OCI-M1 (cell line): ENCODE measurements at regions not wholly inside any gene's neighbourhood (a gene's known extent, or its start where the extent isn't known, plus 50 kb on each side); places are given as distances from the start of the nearest gene placed in this dataset.
"Not testable (repeated sequence)": the region's sequence is repeated elsewhere in the genome, so short reads cannot be mapped to it uniquely, and the experiment has no call there.

ENCODE experiments used
- DNase-seq: peaks from one replicate; lab custom pipeline; 2025; lab: John Stamatoyannopoulos, UW

DNA sequence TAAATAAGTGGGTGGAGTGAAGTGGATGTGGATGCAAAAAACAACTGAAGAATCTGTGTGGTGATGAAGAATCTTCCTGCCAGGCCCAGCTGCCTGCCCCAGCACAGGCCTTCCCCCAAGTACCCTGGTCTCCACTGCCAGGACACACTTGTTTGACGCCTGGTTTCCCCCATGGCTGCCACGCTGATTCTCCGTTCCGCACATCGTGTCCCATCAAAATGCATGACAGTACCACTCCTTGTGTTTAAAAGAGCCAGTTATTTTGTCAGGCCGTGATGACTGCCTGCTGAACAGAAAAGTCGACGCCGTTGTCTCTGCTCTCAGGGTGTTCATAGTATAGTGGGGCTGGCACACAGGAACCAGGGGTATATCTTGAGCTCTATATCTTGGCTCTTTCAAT, 50.3 kb upstream of the KYNU start:
- DNase-seq: no peak

DNA sequence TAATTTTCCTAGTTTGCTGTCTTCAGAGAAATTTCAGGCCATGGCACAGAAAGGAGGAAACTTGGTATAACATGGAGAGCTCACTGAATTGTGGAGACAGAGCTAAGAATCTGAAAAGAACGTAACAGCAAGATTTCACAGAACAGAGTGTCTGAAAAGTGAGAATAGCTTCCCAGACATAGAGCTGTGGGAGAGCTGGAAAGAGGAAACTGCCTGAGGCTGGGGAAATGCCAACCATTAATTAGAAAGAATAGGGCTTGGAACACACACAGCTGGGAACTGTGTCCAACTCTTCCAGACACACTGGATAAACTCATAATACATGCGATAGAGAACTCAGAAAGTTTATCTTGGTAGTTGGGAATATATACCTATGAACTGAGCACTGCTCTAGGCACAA, 51.6 kb upstream of the KYNU start:
- no peak for DNase-seq

GRCh38 chr2:142824756-142825155, 52.7 kb upstream of the KYNU start:
- no peak for DNase-seq

- DNase-seq: no peak
Observed at GRCh38 chr2:142822190-142822589, 55.3 kb upstream of the KYNU start.

DNA sequence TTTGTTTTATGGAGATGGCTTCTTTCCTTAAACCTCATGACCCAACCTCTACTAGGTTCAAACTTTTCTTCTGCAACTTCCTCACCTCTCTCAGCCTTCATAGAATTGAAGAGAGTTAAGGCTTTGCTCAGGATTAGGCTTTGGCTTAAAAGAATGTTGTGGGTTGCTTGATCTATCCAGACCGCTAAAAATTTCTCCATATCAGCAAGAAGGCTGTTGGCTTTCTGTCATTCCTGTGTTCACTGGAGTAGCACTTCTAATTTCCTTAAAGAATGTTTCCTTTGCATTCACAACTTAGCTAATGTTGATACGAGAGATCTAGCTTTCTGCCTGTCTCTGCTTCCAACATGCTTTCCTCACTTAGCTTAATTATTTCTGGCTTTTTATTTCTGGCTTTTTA, 58.1 kb upstream of the KYNU start:
- no peak for DNase-seq

DNA sequence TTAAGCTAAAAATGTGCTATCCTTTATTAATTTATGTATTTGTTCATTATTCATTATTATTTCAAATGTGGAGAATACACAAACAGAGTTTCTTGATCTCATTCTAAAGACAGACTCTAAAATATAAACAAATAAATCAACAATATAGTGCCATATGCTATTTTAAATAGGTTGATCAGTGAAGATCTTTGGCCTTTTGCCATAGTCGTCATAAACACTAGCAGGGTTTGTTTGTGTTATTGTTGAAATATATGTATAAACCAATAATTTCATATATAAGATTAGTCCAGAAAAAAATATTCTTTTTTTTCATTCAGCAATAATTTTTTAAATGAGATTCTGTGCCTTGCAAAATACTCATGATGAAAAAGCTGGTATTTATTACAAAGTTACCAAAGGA, 62.1 kb upstream of the KYNU start:
- no peak for DNase-seq

- no peak for DNase-seq
Observed at GRCh38 chr2:142813830-142814829, 63.3 kb upstream of the KYNU start.

DNA sequence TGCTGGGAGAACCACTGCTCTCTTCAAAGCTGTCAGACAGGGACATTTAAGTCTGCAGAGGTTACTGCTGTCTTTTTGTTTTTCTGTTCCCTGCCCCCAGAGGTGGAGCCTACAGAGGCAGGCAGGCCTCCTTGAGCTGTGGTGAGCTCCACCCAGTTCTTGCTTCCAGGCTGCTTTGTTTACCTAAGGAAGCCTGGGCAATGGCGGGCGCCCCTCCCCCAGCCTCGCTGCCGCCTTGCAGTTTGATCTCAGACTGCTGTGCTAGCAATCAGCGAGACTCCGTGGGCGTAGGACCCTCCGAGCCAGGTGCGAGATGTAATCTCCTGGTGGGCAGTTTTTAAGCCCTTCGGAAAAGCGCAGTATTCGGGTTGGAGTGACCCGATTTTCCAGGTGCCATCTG, 65.8 kb upstream of the KYNU start:
- DNase-seq: not testable (repeated sequence)

DNA sequence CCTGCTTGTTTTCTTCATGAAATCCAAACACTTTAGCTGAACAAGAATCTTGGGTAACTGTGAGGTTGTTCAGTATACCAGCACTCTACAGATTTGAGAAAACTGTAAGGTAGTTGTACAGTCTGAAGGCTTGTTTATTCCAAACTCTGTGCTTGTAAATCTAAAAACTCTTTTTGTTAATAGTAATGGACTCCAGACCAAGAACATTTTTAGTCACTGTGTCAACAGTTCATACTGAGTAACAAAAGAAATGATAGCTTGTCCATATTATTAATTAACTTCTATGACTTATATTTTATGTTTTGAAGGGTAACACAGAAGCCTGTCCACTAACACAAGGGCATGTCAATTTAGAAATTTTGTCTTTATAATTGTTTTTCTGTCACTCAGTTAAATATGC, 72.2 kb upstream of the KYNU start:
- DNase-seq: no peak

- no peak for DNase-seq
Observed at GRCh38 chr2:142803158-142803557, 74.3 kb upstream of the KYNU start.

- DNase-seq: no peak
Observed at GRCh38 chr2:142796588-142796987, 80.9 kb upstream of the KYNU start.

DNA sequence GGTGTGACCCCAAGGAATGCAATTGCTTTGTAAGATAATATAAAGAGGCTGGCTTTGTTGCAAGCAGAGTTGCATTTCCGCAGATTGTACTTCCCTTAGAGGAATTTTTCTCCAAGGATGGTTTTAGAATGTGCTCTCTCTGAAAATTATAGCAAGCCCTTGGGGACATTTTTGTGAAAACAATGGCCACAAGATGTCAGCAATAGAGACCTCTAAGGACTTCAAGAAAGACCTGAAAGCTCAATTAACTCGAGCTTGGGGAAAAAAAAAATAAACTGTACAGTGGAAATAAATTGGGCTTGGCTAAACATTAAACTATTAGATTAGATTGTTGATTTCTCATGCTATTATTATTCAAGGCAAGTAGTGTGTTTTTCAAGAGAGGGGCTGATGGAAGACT, 81.3 kb upstream of the KYNU start:
- peak; percentile 20 for DNase-seq

DNA sequence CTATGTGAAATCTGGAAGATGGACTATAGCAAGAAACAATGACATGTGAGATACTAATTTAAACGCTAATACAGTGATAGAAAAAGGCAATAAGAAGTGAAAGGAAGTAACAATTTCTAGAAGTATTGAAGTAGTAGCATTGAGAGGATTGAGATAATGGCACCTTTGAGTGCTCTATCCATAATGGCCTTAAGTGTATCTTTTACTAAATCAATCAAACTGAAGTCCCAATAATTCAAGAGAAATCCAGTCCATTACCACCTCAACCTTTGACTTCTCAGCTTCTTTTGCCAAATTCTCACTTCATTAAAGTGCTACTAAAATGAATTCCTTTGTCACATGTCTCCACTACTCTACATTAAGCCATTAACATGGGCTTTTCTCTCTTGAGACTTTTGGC, 82.6 kb upstream of the KYNU start:
- no peak for DNase-seq

DNA sequence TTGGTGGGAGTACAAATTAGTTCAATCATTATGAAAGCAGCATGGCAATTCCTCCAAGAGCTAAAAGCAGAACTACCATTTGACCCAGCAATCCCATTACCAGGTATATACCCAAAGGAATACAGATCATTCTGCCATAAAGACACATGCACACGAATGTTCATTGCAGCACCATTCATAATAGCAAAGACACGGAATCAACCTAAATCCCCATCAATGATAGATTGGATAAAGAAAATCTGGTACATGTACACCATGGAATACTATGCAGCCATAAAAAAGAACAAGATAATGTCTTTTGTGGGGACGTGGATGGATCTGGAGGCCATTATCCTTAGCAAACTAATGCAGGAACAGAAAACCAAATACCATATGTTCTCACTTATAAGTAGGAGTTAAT, 85.1 kb upstream of the KYNU start:
- not testable (repeated sequence) for DNase-seq

- DNase-seq: peak; percentile 54
Observed at GRCh38 chr2:142791335-142791734, 86.1 kb upstream of the KYNU start.

DNA sequence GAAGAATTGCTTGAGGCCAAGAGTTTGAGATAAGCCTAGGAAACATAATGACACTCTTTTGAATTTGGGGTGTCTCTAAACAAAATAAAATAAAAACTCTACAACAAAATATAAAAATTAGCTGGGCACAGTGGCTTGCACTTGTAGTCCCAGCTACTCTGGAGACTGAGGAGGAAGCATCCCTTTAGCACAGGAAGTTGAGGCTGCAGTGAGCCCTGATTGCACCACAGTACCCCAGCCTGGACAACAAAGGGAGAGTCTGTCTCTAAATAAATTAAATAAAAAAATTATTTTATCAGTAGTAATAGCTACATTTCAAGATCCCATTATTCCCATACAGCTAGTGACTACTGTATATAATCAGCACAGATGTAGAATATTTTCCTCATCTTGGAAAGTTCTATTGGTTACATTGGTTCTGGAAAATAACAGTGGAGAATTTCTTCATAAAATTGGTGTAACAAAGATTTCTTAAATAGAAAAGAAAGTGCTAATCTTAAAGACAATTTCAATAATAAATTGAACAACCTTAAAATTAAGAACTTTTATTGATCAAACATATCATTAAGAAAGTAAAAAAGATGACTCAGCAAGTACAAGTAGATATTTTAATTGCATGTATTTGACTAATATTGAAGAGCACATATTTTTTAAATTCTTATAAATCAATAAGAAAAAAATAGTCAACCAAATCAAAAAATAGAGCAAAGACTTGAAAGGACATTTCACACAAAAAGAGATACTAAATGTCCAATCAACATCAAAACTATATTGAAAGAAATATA, 90.4 kb upstream of the KYNU start:
- DNase-seq: no peak

DNA sequence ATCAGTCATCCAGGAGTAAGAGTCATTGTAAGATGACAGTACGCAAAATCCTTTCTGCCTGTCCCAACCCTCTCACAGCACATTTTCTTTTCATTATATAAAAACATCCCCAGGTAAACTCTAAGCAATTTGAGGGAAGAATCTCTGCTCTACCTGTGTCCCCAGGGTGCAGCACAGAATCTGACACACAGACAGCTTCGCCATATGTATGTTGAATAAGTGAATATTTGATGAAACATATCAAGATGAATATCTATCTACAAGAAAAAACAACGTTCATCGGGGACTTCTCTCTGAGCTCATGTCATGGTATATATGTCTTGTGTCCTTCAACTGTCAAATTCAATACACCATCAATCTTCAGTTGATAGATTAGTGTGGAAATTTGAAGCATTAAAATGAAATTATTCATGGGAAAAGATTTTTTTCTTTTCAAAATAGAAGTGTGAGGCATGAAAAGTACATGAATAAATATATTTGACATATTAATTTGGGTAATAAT, 94.5 kb upstream of the KYNU start:
- DNase-seq: no peak

DNA sequence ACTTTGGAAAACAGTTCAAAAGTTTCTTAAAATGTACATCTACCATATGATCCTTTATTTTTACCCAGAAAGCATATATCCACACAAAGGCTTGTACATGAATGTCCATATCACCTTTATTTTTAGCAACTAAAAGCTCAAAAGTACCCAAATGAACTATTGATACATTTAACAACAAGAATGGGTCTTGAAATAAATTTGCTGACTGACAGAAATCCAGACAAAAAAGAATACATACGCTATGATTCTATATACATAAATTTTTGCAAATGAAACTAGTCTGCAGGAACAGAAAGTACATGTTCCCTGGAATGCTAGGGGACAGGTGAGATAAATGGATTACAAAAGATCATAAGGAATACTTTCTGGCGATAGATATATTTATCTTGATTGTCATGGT, 96.3 kb upstream of the KYNU start:
- DNase-seq: no peak

DNA sequence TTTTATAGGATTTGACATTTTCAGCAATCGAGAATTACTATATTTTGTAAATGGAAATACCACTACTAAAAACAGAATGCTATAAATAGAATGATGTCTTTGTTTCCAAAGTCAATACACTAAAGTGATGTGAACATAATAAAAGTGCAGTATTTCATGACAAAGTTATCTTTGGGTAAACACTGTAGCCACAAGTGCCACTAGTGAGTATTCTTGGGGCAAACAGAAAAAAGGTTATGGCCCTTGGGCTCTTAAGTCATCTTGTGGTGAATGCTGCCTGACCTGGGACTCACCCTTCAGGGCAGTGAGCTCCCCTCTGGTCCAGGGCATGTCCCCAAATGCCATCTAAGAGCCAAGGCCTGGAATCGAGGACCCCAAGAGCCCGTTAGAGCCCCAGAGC, 99.2 kb upstream of the KYNU start:
- DNase-seq: no peak

DNA sequence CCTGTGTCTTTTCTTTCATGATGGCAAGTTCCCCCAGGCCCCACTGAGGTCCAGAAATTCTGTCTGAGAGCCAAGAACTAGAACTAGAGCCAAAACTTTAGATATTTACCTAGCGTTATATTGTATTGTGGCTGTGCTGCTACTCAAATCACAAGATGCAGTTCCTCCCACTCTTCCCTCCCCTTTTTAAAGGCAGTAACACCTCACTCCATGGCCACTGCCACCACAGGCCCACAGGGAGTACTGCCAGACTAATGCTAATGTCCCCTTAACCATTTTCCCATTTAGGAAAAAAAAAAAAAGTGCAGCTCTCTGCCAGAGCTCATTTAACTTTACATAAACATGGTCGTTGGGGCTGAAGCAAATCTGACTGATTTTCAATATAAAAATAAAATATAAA, 99.7 kb upstream of the KYNU start:
- DNase-seq: no peak

DNA sequence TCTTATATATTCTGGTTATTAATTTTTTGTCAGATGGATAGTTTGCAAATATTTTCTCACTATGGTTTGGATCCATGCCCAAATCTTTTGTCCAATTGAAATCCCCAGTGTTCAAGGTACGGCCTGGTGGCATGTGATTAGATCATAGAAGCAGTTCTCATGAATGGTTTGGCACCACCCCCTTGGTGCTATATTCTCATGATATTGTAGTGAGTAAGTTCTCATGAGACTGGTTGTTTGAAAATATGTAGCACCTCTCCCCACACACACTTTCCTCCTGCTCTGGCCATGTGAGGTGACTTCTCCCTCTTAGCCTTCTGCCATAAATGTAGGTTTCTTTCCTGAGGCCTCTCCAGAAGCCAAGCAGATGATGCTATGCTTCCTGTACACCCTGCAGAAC, 107.7 kb upstream of the KYNU start:
- DNase-seq: no peak

DNA sequence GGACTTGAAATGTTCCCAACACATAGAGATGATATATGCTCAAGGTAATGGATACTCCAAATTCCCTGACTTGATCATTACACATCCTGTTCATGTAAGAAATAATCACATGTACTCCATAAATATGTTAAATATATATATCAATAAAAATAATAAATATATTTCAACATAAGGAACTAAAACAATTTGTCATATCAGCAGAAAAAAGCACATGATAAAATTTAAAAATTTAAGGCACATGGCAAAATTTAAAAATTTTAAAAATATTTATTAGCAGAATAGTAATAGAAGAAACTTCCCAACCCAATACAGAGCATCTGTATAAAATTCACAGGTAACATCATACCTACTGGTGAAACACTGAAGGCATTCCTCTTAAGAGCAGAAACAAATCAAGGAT, 109.6 kb upstream of the KYNU start:
- DNase-seq: no peak

DNA sequence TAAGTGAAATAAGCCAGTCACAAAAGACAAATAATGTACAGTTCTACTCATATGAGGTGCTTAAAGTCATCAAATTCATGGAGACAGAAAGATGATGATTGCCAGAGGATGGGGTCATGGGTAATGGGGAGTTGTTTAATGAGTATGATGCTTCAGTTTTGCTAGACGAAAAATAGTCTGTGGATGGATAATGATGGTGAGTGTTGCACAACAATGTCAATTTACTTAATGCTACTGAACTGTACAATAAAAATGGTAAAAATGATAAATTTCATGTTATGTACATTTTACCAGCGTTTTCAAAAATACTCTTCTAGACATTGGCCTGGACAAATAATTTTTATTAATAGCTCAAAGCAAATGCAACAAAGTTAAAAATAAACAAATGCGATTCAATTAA, 118.5 kb upstream of the KYNU start:
- no peak for DNase-seq
